K562 (cell line): ENCODE measurements at regions not wholly inside any gene's neighbourhood (a gene's known extent, or its start where the extent isn't known, plus 50 kb on each side); places are given as distances from the start of the nearest gene placed in this dataset.

ENCODE experiments used
- ATAC-seq: fragments of 200-7000 bp; cut with Tn5 transposase; 3 replicates; pipeline ENCODE4 v1.9.1; 2020; ENCODE audit warnings: moderate library complexity
- BruUV-seq: library from RNA; stranded (reverse); fragments of 400-500 nt; replicated peaks from 2 replicates; lab custom pipeline; 2021; lab: Mats Ljungman, UMichigan
- CTCF ChIA-PET: fragments of 300-600 bp; formaldehyde crosslinking; extraction: SDS; loops from one replicate; lab custom pipeline; 2021; ENCODE audit warnings: low intra/inter-chr PET ratio; lab: Yijun Ruan, JAX
- POLR2A ChIA-PET: fragments of 300-600, 350-650 bp; sonication (Branson Sonifier 250); formaldehyde crosslinking; extraction: SDS; loops from one replicate; lab custom pipeline; 2021; ENCODE audit warnings: antibody characterized with exemption, inconsistent platforms; lab: Yijun Ruan, JAX
- DNase-seq, 4 experiments: peaks; one replicate each; pipeline versions ENCODE4 v3.0.0 to v3.0.0-alpha.2; 2011 to 2018; ENCODE audit warnings: low spot score in 3 of 4, mixed read lengths in 3 of 4; ENCODE audit errors: extremely low read depth in 1 of 4
- FAIRE-seq: peaks from 2 replicates; lab custom pipeline; 2011; peaks lifted over from hg19 to GRCh38; lab: Jason Lieb, UNC
- H2AFZ ChIP-seq: 2 replicates; pipeline ENCODE4 v1.6.0; 2011; ENCODE audit warnings: low read depth, low read length, control low read depth, inconsistent platforms
- H3K27ac ChIP-seq: fragments of 200-600 bp; 3 replicates; pipeline ENCODE4 v1.8.0; 2011; ENCODE audit warnings: low read depth, mild to moderate bottlenecking, control low read depth, inconsistent platforms, low read length, moderate library complexity, mixed read lengths; ENCODE audit errors: extremely low read depth
- H3K27me3 ChIP-seq, 2 experiments: fragments of 300-600 bp in 1 of 2; 2 replicates in 1 of 2; 3 replicates in 1 of 2; pipeline versions ENCODE4 v1.6.0 to v1.8.0; 2011; ENCODE audit warnings: inconsistent platforms in 2 of 2, low read length in 2 of 2, mild to moderate bottlenecking in 1 of 2, mixed read lengths in 1 of 2, moderate library complexity in 1 of 2; ENCODE audit not compliant: control insufficient read depth in 2 of 2, insufficient read depth in 2 of 2
- H3K36me3 ChIP-seq: fragments of 300-600 bp; 3 replicates; pipeline ENCODE4 v1.8.0; 2011; ENCODE audit warnings: mild to moderate bottlenecking, low read length, inconsistent platforms; ENCODE audit not compliant: control insufficient read depth, insufficient read depth
- H3K4me1 ChIP-seq, 2 experiments: fragments of 200-600 bp in 1 of 2; replicated peaks in 1 of 2; 2 replicates in 1 of 2; 3 replicates in 1 of 2; pipeline versions ENCODE4 v1.5.1 to v1.8.0; 2011; ENCODE audit warnings: inconsistent platforms in 2 of 2, low read length in 2 of 2, mild to moderate bottlenecking in 1 of 2, mixed read lengths in 1 of 2, moderate library complexity in 1 of 2; ENCODE audit not compliant: control insufficient read depth in 2 of 2, insufficient read depth in 2 of 2
- H3K4me2 ChIP-seq: 2 replicates; pipeline ENCODE4 v1.6.1; 2011; ENCODE audit warnings: low read length, control low read depth, inconsistent platforms, mixed read lengths; ENCODE audit not compliant: insufficient read depth
- H3K4me3 ChIP-seq: fragments of 200-600 bp; sonication (generic), shearing (Covaris generic); 2 replicates; pipeline ENCODE4 v1.5.1; 2016; ENCODE audit warnings: control low read depth, inconsistent platforms
- H3K79me2 ChIP-seq: fragments of 200-600 bp; 3 replicates; pipeline ENCODE4 v1.8.0; 2011; ENCODE audit warnings: low read length, inconsistent platforms; ENCODE audit not compliant: control insufficient read depth, insufficient read depth
- H3K9ac ChIP-seq, 2 experiments: 2 replicates each; pipeline versions ENCODE4 v1.6.0 to v1.6.1; 2011; ENCODE audit warnings: low read depth in 2 of 2, low read length in 2 of 2, control low read depth in 1 of 2, inconsistent platforms in 1 of 2, mild to moderate bottlenecking in 1 of 2, mixed read lengths in 1 of 2; ENCODE audit not compliant: insufficient read depth in 1 of 2
- H3K9me1 ChIP-seq: one replicate; pipeline ENCODE4 v1.6.0; 2011; ENCODE audit warnings: inconsistent platforms, mild to moderate bottlenecking, low read length, moderate library complexity; ENCODE audit not compliant: control insufficient read depth, insufficient read depth
- H3K9me3 ChIP-seq: replicated peaks from 2 replicates; pipeline ENCODE4 v1.5.1; 2011; ENCODE audit warnings: low read depth, low read length, inconsistent platforms; ENCODE audit not compliant: control insufficient read depth, insufficient read depth
- H4K20me1 ChIP-seq: replicated peaks from 2 replicates; pipeline ENCODE4 v1.6.1; 2011; ENCODE audit warnings: low read length, inconsistent platforms, mixed read lengths; ENCODE audit not compliant: control insufficient read depth, insufficient read depth
- BRCA1 ChIP-seq, 2 experiments: fragments of 450-650 bp in 1 of 2; sonication (generic) in 1 of 2; formaldehyde crosslinking in 1 of 2; IDR thresholded peaks; 2 replicates each; pipeline versions ENCODE4 v1.5.0 to v1.6.1; 2017 to 2020; ENCODE audit warnings: mild to moderate bottlenecking in 1 of 2, missing genetic modification reagents in 1 of 2
- CBFB ChIP-seq: sonication (generic); formaldehyde crosslinking; IDR thresholded peaks from 2 replicates; pipeline ENCODE4 v1.4.0; 2020; ENCODE audit warnings: mild to moderate bottlenecking, missing genetic modification reagents
- HNRNPK ChIP-seq: fragments of 200-400 bp; formaldehyde crosslinking; IDR thresholded peaks from one replicate; pipeline ENCODE4 v1.6.1; 2018; ENCODE audit warnings: mild to moderate bottlenecking, low read depth, low read length; ENCODE audit not compliant: poor library complexity, severe bottlenecking
- ILK ChIP-seq: fragments of 450-650 bp; IDR thresholded peaks from 2 replicates; pipeline ENCODE4 v1.6.1; 2016; ENCODE audit warnings: missing genetic modification characterization, low read depth, mild to moderate bottlenecking, missing compliant biosample characterization, moderate library complexity, borderline replicate concordance
- KAT8 ChIP-seq: fragments of 450-650 bp; IDR thresholded peaks from 2 replicates; pipeline ENCODE4 v1.6.1; 2016; ENCODE audit warnings: low read depth, mild to moderate bottlenecking
- KDM5B ChIP-seq: fragments of 200-600 bp; sonication (generic); IDR thresholded peaks from 2 replicates; pipeline ENCODE4 v1.6.1; 2012; ENCODE audit warnings: low read depth, mild to moderate bottlenecking, moderate library complexity, low read length, control low read depth, inconsistent platforms; ENCODE audit not compliant: insufficient replicate concordance
- MAFK ChIP-seq: IDR thresholded peaks from 2 replicates; pipeline ENCODE4 v1.6.1; 2011; ENCODE audit warnings: low read length, improper control_type of control experiment
- MCM3 ChIP-seq: fragments of 450-650 bp; IDR thresholded peaks from 2 replicates; pipeline ENCODE4 v1.6.1; 2016
- NR3C1 ChIP-seq: sonication (generic); formaldehyde crosslinking; IDR thresholded peaks from 2 replicates; pipeline ENCODE4 v1.8.1; 2022; ENCODE audit warnings: missing genetic modification reagents
- POLR2AphosphoS5 ChIP-seq: IDR thresholded peaks from 2 replicates; pipeline ENCODE4 v1.6.1; 2011; ENCODE audit warnings: mild to moderate bottlenecking, low read depth, low read length, moderate library complexity; ENCODE audit not compliant: control insufficient read depth, insufficient read depth
- RBM17 ChIP-seq: fragments of 200-400 bp; formaldehyde crosslinking; IDR thresholded peaks from 2 replicates; pipeline ENCODE4 v1.6.1; 2017; ENCODE audit warnings: low read depth, mild to moderate bottlenecking, low read length, borderline replicate concordance
- RUNX1 ChIP-seq: sonication (generic); IDR thresholded peaks from 2 replicates; pipeline ENCODE4 v1.6.1; 2016; ENCODE audit warnings: antibody characterized with exemption, low read depth
- ZNF121 ChIP-seq: sonication (generic); formaldehyde crosslinking; conservative IDR thresholded peaks from 2 replicates; pipeline ENCODE4 v1.8.0; 2022; ENCODE audit warnings: missing genetic modification reagents
- ZNF551 ChIP-seq: fragments of 250-450 bp; sonication (Bioruptor Pico); IDR thresholded peaks from 2 replicates; pipeline ENCODE4 v1.5.0; 2021; ENCODE audit warnings: mild to moderate bottlenecking, moderate library complexity
- ZNF592 ChIP-seq: fragments of 450-650 bp; IDR thresholded peaks from 2 replicates; pipeline ENCODE4 v1.6.1; 2017; ENCODE audit warnings: antibody characterized with exemption, mild to moderate bottlenecking
- WGBS: fragments of 100-300 bp; shearing (Covaris generic); methylation state at CpG from one replicate; pipeline ENCODE4 v1.1.6; 2016; ENCODE audit warnings: low coverage, mixed read lengths; ENCODE audit not compliant: insufficient coverage; ENCODE audit errors: missing lambda C conversion rate; 5-methylcytosine and 5-hydroxymethylcytosine counted together
- in situ Hi-C: fragments of 300-500 bp; cut with MboI; formaldehyde crosslinking; loops from 4 replicates; pipeline ENCODE4 v1.15.0; 2018; ENCODE audit warnings: inconsistent platforms, mixed read lengths
- intact Hi-C: fragments of 100-400 bp; cut with micrococcal nuclease; formaldehyde crosslinking; loops from 2 replicates; pipeline ENCODE4 v1.14.2; 2022

GRCh38 chr15:38671006-38671387 is 106.4 kb upstream of the RASGRP1 start:
- POLR2A ChIA-PET: no interaction called here
- FAIRE-seq (no peak), DNase-seq (no peak), ATAC-seq (no peak)
- Histone ChIP-seq H3K9ac (no peak overlapping the region), H3K36me3 (no peaks in the 10 kb centered on the region), H3K79me2 (no peaks in the 10 kb centered on the region), H2AFZ (no peak overlapping the region), H3K4me2 (no peak overlapping the region), H3K27me3 (peaks cover 13 to 23% of the 10 kb centered on the region in 2 experiments), H3K9me3 (no peaks in the 10 kb centered on the region), H3K4me3 (no peak overlapping the region), H3K4me1 (no peaks in the 10 kb centered on the region), H3K27ac (no peak overlapping the region), H3K9me1 (no peaks in the 10 kb centered on the region), H4K20me1 (no peaks in the 10 kb centered on the region)
- in situ Hi-C loops (no loop called here), intact Hi-C loops (no loop called here)
- BruUV-seq: no TSS peak
- WGBS: 0% methylated on average over 2 of the region's 2 CpGs
- CTCF ChIA-PET: no interaction called here
- no peak for TF ChIP-seq RBM17
- TF ChIP-seq MAFK: no peak
- TF ChIP-seq BRCA1 (IDR thresholded peaks at IDR 0.05): no peak
- TF ChIP-seq BRCA1 (CRISPR knock-in tag; IDR thresholded peaks at IDR 0.05): no peak
- TF ChIP-seq NR3C1 (CRISPR knock-in tag): no peak
- TF ChIP-seq HNRNPK: no peak
- TF ChIP-seq ILK: no peak
- no peak for TF ChIP-seq RUNX1
- TF ChIP-seq KAT8: no peak
- TF ChIP-seq MCM3: no peak
- no peak for TF ChIP-seq ZNF121 (CRISPR knock-in tag)
- TF ChIP-seq ZNF551 (CRISPR knock-in tag): no peak
- TF ChIP-seq KDM5B: no peak
- no peak for TF ChIP-seq POLR2AphosphoS5
- no peak for TF ChIP-seq ZNF592
- TF ChIP-seq CBFB (CRISPR knock-in tag): no peak
